Hindlimb muscle (tissue), 1 donor: ENCODE measurements at regions not wholly inside any gene's neighbourhood (a gene's known extent, or its start where the extent isn't known, plus 50 kb on each side); places are given as distances from the start of the nearest gene placed in this dataset.
"Not testable (repeated sequence)": the region's sequence is repeated elsewhere in the genome, so short reads cannot be mapped to it uniquely, and the experiment has no call there.

Experiments
- DNase-seq: peaks from one replicate; pipeline ENCODE4 v3.0.0-alpha.2; 2013

DNA sequence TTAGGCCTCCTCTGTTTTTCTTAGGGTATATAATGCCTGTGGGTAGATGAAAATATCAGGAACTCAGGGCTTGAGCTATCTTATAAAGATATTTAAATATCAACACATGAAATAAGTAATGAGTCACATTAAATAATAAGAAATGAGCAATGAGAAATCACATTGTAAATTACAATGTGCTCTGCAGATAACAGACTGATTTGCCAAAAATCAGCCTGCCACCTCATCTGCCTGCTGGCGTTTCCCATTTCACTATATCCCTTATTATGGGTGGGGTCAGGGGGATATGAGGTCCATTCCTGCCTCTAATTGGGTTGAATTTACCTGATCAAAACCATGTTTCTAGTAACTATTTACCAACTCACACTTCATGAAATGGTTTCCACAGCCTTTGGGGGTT lies 335.2 kb downstream of the CDC5L start:
- DNase-seq, result no peak

DNA sequence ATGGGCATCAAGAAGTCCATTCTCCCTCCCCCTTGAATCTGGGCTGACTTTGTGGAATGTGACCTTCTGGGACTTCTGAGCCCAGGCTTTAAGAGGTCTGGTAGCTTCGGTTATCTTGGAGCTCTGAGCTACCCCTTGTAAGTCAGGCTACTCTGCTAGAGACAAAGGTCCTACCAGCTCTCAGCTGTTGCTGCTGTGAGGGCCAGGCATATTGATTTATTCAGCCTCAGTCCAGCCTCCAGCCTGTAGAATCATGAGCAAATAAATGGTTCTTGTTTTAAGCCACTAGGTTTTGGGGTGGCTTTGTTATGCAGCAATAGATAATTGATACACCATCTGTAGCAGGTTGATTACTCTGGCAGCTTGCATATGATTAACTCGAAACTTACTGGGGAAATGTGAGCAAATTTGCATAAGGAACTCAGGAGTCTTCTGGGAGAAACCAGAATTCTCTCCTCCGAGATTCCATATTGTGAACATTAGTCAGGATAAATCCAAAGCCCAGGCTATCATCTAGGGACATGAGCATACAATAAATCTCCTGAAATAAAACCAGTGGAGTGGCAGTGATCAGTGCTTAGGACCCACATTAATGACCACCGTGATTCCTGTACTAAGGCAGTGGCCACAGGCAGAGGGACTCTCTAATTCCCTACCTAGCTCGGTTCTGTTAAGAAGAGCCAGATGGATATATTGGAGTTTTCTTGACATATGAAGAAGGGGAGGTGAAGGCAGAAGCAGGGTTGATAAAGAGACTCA lies 336.1 kb downstream of the CDC5L start:
- DNase-seq, result no peak

DNA sequence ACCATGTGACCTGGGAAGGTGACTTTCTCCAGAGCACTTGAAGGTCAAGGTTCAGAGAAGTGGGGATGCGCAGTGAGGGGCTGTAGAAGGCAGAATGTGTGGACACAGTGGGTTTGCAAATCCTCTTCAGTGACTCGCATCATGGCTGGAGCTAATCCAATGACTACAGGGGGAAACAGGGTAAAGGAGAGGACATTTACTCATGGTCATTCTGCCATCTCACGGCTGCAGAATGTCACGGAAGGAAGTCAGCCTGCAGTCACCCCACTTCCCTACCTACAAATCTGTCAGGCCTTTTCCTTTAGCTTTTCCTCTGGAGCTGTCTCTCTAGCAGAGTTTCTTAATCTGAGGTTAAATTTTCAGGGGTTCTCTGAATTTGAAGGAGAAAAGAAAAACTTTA lies 337.6 kb downstream of the CDC5L start:
- DNase-seq, result no peak

DNA sequence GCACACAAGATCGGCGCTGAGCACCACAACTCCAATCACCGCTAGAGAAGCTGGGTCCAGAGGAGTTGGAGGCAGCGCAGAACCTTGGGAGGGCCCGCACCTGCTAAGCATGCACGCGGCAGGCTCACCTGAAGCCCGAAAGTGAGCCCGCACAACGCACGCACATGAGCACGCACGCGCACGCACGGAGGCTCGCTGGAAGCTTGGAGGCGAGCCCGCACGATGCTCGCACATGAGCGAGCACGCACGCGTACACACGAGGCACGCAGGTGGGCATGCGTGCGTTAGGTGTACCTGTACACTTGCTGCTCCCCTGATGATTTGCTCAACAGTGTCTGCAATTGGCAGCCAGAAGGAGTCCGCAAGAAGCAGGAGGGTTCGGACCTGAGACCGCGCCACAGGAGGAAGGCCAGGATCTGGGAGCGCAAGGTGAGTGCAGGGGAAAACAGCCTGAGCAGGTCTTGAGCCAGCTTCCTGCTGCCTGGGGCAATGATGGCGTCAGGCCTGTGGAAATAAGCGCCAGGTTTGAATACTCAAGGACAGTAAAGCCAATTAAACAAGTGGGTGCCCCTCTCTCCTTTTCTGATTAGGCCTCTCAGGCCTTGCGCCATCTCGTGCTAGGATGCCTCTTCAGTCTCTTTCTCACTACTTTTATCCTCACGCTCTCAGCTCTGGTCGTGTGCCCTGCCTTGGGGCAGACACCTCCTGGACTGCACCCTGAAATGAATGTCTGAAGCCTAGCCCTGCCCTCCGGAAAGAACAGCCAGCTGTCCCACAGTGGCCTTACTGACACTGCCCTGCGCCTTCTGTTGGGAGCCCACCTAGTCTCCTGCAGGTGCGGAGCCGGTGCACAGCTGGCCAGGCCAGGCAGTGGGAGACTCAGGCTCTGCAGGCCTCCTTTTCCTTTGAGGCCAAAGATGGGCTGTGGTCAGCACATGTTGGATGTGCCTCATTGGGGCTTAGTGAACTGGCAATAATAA lies 340.4 kb downstream of the CDC5L start:
- no peak for DNase-seq

DNA sequence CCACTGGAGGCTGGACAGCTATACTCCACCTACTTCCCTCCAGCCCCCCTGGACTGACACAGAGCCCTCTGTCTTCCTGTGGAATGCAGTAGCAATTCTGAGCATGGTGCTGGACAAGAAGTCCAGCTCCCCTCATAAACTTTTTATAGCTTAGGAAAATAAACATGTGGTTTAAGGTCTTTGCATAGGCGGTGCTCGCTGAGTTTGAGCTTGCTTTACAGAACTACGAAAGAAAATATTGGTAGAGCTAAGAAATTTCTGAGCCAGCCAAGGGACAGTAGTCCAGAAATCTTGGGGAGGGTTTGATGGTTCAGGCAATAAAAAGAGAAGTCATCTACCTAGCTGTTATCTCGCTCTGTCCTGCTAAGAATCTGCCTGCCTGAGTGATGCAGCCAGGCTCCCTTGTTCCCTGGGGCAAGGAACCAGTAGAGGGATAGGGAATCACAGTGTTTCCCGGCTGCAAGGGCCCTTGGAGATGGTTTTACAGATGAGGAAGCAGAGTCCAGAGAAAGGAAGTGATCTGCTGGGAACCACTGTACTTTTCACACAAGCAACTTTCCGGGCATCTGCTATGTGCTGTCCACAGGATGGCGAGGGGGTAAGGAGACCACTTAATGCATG lies 343.4 kb downstream of the CDC5L start:
- no peak for DNase-seq

DNA sequence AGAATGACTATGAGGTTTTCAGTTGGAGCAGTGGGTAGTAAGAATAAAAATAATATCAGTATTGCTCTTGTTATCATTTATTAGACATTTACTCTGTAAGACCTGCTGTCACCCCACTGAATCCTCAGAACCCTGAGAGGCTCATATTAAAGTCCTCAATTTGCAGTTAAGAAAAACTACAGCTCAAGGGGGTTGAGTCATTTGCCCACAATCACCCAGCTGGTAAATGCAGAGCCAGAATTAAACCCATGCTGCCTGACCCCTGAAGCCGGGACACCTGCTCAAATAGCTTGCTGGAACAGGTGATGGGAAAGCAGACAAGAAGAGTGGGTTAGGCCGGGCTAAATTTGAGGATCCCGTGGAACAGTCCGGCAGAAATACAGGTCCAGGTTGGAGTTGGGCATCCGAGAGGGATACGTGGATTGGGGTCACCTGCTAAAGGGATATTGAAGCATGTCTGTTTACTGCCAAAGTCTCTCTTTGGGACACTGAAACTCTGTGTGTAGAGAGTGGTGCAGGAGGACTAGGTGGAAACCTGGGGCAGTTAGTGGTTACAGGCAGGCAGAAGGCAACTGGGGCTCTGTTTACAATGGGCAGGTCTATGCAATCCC lies 344.1 kb downstream of the CDC5L start:
- DNase-seq, result no peak

DNA sequence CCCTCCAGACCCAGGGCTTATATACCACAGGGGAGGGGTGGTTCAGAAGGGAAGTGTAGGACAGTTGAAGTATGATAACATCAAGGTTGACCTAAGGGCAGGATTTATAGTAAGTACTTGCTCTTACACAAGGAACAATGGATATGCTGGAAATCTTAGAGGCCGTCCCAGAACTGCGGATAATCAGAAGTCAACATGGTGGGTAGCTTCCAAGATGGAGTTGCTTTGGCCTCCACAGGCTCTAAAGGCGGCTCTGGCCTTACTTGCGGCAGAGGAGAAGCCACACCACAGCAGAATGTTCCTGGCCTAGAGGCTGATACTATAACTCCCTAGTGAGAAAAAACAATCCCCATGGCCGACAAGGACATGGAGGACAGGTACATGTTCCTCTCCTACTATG lies 344.7 kb downstream of the CDC5L start:
- no peak for DNase-seq

DNA sequence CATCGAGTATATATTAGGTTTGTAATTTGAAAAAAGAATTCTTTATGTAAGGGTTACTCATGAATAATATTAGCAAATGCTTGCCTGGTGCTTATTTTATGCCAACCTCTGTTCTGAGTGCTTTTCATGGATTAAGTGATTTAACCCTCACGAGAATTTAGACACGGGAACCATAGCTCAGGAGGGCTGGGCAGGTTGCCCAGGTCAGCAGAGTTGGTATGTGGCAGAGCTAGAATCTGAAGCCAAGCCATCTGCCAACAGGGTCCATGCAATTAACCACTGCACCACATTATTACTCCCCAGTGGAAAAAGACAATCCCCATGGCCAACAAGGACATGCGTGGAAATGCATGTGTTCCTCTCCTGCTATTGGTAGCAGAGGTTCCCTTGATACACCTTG lies 345.6 kb downstream of the CDC5L start:
- no peak for DNase-seq

DNA sequence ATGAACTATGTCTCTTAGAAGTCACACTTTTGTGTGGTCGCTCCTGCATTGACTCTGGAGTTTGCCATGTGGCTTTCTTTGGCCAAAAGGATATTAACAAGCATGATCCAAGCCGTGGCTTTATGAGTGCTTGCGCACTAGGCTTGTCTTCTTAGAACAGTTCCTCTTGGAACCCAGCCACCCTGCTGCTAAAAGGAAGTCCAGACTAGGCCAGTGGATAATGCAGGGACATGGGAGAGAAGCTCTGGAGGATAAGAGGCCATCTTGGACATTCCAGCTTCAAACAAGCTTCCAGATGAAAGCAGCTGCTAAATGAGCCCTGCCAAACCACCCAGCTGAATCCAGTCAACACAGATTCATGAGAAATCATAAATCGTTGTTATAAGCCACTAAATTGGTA lies 346.4 kb downstream of the CDC5L start:
- DNase-seq, result peak; percentile 37

DNA sequence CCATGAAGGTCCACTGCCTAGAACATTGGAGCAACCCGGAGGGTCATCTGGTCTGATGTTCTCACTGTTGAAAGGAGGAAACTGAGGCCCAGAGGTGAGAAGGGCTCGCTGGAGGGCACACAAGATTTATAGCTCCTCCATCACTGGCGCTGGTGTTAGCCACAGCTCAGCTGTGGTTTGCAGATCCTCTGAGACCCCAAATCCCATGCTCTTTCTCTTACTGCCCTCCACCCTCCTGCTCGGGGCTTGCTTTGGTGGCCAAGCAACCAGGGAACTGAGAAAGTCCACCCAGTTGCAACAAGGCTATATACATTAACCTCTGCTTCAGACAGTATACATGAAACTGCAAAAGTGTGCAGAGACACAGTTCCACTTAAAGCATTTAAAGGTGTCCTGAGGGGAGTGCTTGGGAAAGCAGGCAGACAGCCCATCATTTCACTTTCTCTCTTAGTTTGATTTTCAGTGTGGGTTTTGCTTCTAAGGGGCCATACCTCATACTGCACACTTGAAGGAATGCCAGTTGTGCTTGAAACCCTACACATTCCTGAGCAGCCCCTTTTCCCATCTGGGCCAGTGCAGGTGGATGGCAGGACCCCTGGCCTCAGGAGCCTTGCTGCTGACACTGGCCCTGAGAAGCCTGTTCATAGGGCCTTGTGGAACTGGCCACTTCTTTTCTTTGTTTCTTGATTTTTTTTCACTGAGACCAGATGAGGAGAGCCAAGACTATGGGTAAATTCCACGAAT lies 347.6 kb downstream of the CDC5L start:
- no peak for DNase-seq

DNA sequence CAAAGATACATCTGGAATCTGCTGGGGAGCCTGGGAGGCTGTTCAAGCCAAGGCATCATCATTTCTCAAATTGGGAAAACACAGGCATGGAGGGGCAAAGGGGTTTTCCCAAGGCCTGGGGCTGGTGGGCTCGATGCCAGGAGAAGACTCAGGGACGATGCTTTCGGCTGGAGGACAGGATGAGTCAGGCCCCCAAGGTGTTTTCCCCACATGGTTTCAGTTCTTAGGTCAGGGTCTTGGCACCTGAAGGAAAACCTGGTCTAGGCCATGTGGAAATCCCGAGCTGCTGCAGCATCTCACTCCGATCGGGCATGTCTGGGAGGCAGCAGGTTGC lies 348.1 kb downstream of the CDC5L start:
- DNase-seq, result no peak

DNA sequence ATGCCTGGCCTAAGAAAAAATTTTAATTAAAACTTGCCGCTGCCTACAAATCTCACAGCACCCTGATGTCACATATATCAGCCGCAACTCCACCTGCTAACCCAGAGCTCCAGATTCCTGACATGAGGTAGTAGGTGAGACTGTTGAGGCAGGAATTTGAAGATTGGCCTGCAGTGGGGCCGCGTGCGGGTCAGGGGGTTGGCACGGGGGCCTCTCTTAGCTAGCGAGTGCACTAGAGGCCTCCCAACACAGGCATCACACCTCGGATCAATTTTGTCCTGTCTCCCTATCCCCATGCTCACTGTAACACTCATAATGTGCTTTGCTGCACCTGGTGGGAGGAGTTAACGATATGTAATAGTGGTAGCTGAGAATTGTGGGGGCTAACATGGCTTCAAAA lies 349.8 kb downstream of the CDC5L start:
- DNase-seq, result no peak

DNA sequence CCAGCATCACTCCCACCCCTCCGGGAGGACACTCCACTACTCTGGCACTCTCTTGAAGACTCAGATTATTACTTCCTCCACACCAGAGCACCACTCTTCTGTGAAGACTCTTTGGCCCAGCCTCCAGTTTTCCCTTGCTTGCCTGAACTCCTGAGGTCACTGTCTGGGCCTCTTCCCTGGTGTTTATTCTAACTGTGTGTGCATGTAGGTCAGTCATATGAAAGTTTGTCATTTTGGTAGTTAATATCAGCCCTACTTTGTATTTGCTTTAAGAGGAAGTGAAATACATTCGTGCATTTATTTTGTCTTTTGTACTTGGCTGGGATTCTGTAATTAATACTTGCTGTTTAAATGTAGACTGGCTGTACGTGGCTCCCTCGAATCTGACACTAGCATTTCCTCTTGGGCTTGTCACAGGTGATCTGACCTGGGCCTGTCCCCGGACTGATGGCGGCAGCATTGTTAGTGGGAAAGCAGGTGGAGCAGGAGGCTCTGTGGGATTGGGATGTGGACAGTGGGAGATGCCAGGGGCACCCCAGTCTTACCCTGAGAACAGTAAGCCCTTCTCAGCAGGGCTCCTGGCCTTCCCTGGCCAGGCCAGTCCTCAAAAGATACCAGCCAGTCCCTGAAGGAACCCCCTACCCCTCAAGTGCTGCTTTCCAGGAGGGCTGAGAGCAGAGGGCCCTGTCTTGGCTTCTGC lies 350.5 kb downstream of the CDC5L start:
- DNase-seq, result no peak

DNA sequence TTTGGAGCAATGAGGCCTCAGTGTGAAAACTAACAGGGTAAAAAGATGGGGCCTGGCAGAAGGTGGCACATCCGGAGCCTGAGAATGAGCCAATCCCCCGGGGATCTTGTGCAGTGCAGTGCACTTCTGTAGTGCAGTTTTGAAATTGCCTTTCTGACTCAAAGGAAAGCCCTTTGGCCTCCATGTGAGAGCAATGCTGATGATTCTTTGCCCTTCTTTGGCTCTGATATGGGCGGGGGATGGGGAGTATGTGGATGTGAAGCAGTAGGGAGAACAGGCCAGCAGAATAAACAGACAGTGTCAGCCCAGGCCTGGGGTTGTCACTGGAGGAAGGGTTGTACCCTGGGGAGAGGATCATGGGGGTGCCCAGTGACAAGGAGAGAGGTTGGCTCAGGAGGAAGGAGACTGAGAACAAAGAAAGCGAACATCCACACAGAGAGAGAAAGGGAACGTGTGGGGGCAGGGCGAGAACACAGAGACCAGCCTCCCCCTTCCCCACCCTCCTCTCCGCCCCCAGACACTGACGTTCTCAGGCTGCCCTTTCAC lies 351.2 kb downstream of the CDC5L start:
- DNase-seq, result no peak

DNA sequence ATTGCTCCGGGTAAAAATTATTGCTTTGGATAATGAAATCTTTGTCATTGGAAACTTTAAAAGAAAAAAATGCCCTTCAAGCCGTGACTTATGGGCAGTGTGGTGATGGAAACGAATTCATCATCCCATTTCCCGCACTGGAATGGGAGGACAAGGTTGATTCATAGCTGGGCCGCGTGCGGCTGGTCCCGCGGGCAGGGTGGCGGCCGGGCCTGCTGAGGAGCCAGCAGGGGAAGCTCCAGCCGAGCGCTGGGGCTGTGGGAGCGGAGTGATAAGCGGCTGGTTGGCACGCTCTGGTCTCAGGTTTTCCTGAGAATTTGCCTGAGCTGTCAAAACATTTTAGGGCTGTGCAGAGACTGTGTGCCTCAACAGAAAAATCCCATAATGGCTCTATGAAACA lies 351.7 kb downstream of the CDC5L start:
- DNase-seq, result no peak

DNA sequence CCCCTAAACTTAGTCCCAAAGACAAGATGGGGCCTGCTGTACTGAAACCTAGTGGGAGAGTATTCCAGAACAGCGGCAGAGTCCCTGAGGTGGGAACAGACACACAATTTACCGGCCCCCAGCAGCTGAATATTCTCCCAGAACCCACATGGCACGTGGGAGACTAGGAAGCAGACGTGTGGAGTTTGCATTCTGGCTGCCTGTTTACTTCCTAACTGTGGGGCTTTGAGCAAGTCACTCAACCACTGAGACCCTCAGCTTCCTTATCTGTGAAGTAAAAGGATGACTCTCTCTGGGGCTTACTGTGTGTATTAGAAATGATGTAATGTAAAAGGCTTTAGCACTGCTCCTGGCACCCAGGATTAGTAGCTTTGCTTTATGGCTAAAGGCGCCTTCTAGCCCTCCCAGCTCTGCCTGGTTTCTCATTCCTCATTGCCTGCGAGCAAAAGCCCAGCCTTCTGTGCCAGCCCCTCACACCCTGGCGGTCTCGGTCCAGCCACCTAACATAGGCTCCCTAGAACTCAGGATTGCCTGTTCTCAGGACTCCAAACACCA lies 353.1 kb downstream of the CDC5L start:
- no peak for DNase-seq

DNA sequence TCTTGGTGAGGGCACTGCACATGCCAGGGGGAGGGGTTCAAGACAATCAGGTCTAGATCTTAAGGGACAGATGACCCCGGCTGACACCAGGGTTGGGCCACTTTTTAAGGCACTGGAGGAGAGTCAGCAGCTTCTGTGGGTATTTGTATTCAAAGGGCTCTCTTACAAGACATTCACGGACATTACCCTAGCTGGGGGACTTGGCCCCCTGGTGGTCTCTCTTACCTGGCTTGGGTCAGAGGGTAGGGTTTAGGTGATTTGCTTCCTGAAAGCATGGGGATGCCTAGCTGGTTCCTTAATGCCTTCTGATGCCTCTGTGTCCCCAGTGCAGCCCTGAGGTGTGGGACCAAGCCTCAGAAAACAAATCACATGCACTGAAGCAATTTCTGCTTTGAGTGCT lies 354.7 kb downstream of the CDC5L start:
- no peak for DNase-seq

DNA sequence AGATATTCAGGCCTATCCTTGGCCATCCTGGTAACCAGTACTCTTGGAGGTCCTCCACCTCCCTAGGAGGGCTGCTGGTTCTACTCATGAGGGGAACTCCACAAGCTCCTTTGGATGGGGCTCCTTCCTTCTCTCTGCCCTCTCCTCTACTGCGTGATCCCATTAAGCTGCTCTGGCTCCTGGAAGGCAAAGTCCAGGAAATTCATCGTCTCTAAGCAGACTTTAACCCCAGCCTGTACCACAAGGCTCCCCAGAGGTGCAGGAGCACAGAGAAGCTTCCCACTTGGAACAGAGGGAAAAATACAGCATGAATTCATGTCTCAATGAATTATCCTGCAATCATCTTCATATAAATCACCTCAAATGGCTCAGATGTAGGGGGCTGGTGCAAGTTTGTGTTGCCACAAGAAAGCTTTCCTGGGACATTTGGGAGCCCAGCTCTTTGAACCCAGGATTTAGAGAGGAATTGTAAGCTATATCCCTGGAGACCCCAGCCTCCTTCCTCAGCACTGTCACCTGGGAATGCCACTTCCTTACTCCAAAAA lies 355.4 kb downstream of the CDC5L start:
- DNase-seq, result no peak

DNA sequence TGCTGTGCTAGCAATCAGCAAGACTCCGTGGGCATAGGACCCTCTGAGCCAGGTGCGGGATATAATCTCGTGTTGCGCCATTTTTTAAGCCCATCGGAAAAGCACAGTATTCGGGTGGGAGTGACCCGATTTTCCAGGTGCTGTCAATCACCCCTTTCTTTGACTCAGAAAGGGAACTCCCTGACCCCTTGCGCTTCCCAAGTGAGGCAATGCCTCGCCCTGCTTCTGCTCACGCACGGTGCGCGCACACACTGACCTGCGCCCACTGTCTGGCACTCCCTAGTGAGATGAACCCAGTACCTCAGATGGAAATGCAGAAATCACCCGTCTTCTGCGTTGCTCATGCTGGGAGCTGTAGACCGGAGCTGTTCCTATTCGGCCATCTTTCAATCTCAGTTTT lies 372.6 kb downstream of the CDC5L start:
- not testable (repeated sequence) for DNase-seq

DNA sequence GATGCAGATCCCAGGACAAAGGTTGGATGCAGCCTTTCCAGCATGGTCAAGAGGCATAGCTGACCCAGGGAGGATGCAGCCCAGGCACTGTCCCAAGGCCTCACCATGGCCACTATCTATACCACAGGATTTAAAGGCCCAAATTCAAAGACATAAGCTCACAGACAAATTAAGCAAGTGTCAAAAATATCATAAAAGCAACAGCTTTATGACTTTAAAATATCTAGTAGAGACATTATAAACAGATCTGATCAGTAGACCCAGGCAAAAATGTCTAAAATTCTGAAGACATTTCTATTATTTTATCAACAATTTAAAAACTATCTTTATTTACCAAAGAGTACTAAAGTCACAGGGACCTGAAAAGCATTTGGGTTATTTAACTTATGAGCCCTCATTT lies 373.5 kb downstream of the CDC5L start:
- DNase-seq, result no peak

DNA sequence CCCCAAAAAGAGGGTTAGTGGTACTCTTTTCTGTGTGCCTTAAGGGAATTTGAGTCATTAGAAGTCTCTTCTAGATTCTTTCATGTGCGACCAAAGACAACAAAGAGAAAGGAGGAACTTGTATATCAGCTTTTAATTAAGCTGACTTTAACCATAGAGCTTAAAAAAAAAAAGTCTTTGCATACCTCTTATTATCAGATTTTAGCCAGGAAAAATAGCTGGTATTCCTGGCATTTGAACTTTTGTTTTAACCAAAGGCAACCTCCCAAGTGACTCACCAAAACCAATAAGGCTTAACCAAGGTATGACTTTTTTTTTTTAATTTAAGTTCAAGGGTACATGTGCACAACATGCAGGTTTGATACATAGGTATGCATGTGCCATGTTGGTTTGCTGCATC lies 375.0 kb downstream of the CDC5L start:
- no peak for DNase-seq
